ENCODE measurements at regions not wholly inside any gene's neighbourhood (a gene's known extent, or its start where the extent isn't known, plus 50 kb on each side); places are given as distances from the start of the nearest gene placed in this dataset.

DNA sequence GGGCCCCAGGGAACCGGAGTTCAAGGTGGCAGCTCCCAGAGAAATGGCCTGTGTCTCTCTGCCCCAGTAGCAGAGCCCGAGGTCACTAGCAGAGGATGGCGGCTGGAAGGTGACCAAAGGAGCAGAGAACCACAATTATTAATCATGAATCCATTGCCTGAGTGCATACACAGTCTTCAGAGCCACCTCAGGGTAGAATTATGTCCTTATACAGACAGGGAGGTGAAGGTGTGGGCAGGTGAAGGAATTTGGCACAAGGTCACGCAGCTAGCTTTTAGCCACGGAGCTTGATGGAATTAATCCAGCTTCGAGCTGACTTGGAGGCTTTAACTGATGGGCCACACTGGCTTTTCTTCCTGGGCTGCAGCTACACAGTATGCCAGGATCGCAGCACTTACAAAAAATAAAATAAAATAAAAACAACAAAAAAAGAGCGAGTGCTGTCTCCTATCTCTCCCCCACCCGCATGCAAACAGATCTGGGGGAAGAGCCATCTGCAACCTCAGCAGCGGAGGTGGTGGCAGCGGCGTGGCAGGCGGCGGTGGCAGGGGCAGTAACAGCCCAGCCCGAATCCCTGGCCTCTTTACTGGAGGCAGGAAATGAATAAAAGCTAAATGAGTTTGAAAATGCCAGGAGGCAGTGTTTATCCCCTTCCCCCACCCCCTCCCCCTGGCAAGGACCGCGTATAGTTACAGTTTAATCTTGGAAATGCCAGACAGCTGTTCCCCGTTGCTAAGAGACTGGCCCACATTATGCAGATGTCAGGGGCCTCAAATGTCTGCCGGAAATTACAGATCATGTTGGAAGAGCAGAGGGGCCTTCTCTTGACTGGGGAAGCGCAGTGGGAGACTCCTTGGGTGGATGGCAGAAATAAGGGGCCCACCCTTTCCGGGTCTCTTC, 93.5 kb downstream of the LRRC74A start:
- peak; percentile 65 for DNase-seq (ENCODE audit: extremely low read depth, low read depth)

More for the DNA sequence above, 93.5 kb downstream of the LRRC74A start:
- TF ChIP-seq, protein P1, sequence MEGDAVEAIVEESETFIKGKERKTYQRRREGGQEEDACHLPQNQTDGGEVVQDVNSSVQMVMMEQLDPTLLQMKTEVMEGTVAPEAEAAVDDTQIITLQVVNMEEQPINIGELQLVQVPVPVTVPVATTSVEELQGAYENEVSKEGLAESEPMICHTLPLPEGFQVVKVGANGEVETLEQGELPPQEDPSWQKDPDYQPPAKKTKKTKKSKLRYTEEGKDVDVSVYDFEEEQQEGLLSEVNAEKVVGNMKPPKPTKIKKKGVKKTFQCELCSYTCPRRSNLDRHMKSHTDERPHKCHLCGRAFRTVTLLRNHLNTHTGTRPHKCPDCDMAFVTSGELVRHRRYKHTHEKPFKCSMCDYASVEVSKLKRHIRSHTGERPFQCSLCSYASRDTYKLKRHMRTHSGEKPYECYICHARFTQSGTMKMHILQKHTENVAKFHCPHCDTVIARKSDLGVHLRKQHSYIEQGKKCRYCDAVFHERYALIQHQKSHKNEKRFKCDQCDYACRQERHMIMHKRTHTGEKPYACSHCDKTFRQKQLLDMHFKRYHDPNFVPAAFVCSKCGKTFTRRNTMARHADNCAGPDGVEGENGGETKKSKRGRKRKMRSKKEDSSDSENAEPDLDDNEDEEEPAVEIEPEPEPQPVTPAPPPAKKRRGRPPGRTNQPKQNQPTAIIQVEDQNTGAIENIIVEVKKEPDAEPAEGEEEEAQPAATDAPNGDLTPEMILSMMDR (IDR thresholded peaks at IDR 0.05; ENCODE audit: low read depth, low read length), result no peak
